ENCODE measurements at regions not wholly inside any gene's neighbourhood (a gene's known extent, or its start where the extent isn't known, plus 50 kb on each side); places are given as distances from the start of the nearest gene placed in this dataset.

DNA sequence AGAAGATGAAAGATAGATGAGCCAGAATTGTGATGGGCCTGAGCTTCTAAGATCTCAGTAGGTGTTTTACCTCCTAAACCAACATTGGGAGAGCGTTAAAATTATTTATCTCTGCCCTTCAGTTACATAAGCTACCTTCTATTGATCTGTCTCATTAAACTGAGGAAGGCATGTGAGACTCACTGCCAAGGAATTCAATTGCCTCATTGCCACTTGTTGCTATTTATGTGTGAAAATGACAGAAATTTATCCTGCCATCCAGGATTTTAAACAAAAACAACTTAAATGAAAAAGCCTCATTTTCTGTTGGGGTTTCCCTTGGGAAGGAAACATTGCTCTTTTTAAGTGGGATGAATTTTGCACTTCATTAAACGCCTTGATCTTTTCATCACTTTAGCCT, 78.7 kb upstream of the RUNX1 start:
- no peaks in the 10 kb centered on the region for H4K20me1 ChIP-seq (ENCODE audit: control insufficient read depth, insufficient read depth, low read depth, low read length)
- H3K9me3 ChIP-seq (ENCODE audit: control insufficient read depth, insufficient read depth, low read length), result peaks cover 17% of the 10 kb centered on the region; the same call in 1 of the 2 replicates
- H3K9me2 ChIP-seq (replicated peaks; ENCODE audit: control insufficient read depth, low read length), result no peaks in the 10 kb centered on the region
- H3K4me1 ChIP-seq (ENCODE audit: control insufficient read depth, low read length), result no peaks in the 10 kb centered on the region
- H3K4me2 ChIP-seq (ENCODE audit: low read length), result no peak overlapping the region
- no peak overlapping the region for H3K27ac ChIP-seq (ENCODE audit: low read depth, low read length)
- no peaks in the 10 kb centered on the region for H3K79me2 ChIP-seq (ENCODE audit: control insufficient read depth, low read length)
- no peak overlapping the region for H3K4me3 ChIP-seq (ENCODE audit: low read length)
- no peaks in the 10 kb centered on the region for H3K27me3 ChIP-seq (ENCODE audit: control insufficient read depth, low read length)
- H3K36me3 ChIP-seq (ENCODE audit: control insufficient read depth, low read length), result no peaks in the 10 kb centered on the region
- no peaks in the 10 kb centered on the region for H3F3A ChIP-seq (ENCODE audit: control insufficient read depth, insufficient read depth)
- TF ChIP-seq EZH2phosphoT487 (IDR thresholded peaks at IDR 0.05; ENCODE audit: borderline replicate concordance, low read length), result no peak
- TF ChIP-seq, protein P1, sequence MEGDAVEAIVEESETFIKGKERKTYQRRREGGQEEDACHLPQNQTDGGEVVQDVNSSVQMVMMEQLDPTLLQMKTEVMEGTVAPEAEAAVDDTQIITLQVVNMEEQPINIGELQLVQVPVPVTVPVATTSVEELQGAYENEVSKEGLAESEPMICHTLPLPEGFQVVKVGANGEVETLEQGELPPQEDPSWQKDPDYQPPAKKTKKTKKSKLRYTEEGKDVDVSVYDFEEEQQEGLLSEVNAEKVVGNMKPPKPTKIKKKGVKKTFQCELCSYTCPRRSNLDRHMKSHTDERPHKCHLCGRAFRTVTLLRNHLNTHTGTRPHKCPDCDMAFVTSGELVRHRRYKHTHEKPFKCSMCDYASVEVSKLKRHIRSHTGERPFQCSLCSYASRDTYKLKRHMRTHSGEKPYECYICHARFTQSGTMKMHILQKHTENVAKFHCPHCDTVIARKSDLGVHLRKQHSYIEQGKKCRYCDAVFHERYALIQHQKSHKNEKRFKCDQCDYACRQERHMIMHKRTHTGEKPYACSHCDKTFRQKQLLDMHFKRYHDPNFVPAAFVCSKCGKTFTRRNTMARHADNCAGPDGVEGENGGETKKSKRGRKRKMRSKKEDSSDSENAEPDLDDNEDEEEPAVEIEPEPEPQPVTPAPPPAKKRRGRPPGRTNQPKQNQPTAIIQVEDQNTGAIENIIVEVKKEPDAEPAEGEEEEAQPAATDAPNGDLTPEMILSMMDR (IDR thresholded peaks at IDR 0.05; ENCODE audit: low read depth, low read length, poor library complexity, severe bottlenecking), result no peak

DNA sequence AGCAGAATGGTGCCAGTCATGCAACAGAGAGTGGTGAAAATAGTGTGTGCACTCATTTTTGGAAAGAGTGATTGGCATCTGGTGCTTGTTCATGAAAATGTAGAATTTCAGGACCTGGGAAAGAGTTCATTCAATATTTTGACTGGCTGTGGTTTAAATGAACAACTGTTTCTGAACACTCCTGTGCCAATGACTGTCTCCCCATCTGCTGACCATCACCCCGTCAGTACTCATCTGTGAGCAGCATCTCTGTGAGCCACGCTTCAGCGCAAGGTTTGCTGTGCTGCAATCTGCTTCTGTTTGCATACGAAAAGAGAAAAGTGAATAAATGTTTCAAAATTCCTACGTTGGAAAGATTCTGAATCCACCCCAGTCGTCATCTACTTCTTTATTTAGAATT, 77.9 kb upstream of the RUNX1 start:
- H3K27ac ChIP-seq (ENCODE audit: low read depth, low read length), result no peak overlapping the region
- H3K27me3 ChIP-seq (ENCODE audit: control insufficient read depth, low read length), result no peaks in the 10 kb centered on the region
- H4K20me1 ChIP-seq (ENCODE audit: control insufficient read depth, insufficient read depth, low read depth, low read length), result no peaks in the 10 kb centered on the region
- no peaks in the 10 kb centered on the region for H3K9me2 ChIP-seq (replicated peaks; ENCODE audit: control insufficient read depth, low read length)
- peaks cover 17% of the 10 kb centered on the region; the same call in 1 of the 2 replicates for H3K9me3 ChIP-seq (ENCODE audit: control insufficient read depth, insufficient read depth, low read length)
- H3F3A ChIP-seq (ENCODE audit: control insufficient read depth, insufficient read depth), result no peaks in the 10 kb centered on the region
- TF ChIP-seq EZH2phosphoT487 (IDR thresholded peaks at IDR 0.05; ENCODE audit: borderline replicate concordance, low read length), result no peak
- TF ChIP-seq, protein P1 (IDR thresholded peaks at IDR 0.05; ENCODE audit: low read depth, low read length, poor library complexity, severe bottlenecking), result no peak
- H3K4me3 ChIP-seq (ENCODE audit: low read length), result no peak overlapping the region
- H3K79me2 ChIP-seq (ENCODE audit: control insufficient read depth, low read length), result no peaks in the 10 kb centered on the region
- H3K4me1 ChIP-seq (ENCODE audit: control insufficient read depth, low read length), result no peaks in the 10 kb centered on the region
- H3K36me3 ChIP-seq (ENCODE audit: control insufficient read depth, low read length), result no peaks in the 10 kb centered on the region
- H3K4me2 ChIP-seq (ENCODE audit: low read length), result no peak overlapping the region

GRCh38 chr21:35120631-35121180, 71.6 kb upstream of the RUNX1 start:
- Histone ChIP-seq H3K4me2 (ENCODE audit: low read length) (no peak overlapping the region), H3K27ac (ENCODE audit: low read depth, low read length) (no peak overlapping the region), H4K20me1 (ENCODE audit: control insufficient read depth, insufficient read depth, low read depth, low read length) (no peaks in the 10 kb centered on the region), H3K27me3 (ENCODE audit: control insufficient read depth, low read length) (no peaks in the 10 kb centered on the region), H3K79me2 (ENCODE audit: control insufficient read depth, low read length) (no peaks in the 10 kb centered on the region), H3K4me3 (ENCODE audit: low read length) (no peak overlapping the region), H3K9me3 (ENCODE audit: control insufficient read depth, insufficient read depth, low read length) (no peaks in the 10 kb centered on the region), H3K9me2 (replicated peaks; ENCODE audit: control insufficient read depth, low read length) (no peaks in the 10 kb centered on the region; the same call in 1 of the 2 replicates), H3F3A (ENCODE audit: control insufficient read depth, insufficient read depth) (no peaks in the 10 kb centered on the region), H3K4me1 (ENCODE audit: control insufficient read depth, low read length) (no peaks in the 10 kb centered on the region), H3K36me3 (ENCODE audit: control insufficient read depth, low read length) (no peaks in the 10 kb centered on the region)
- no peak for TF ChIP-seq EZH2phosphoT487 (IDR thresholded peaks at IDR 0.05; ENCODE audit: borderline replicate concordance, low read length)
- TF ChIP-seq, protein P1 (IDR thresholded peaks at IDR 0.05; ENCODE audit: low read depth, low read length, poor library complexity, severe bottlenecking), result no peak

All from DOHH2 (cell line).